A673 (cell line): ENCODE measurements at regions not wholly inside any gene's neighbourhood (a gene's known extent, or its start where the extent isn't known, plus 50 kb on each side); places are given as distances from the start of the nearest gene placed in this dataset.

Source experiments
- EZH2 ChIP-seq: fragments of 200-600 bp; sonication (generic); IDR thresholded peaks from 2 replicates; pipeline ENCODE4 v1.6.1; 2017; ENCODE audit warnings: borderline replicate concordance, low read depth, mild to moderate bottlenecking, mixed read lengths, antibody characterized with exemption, low read length; ENCODE audit not compliant: poor library complexity, severe bottlenecking
- TF ChIP-seq, protein P1 (sequence below): fragments of 300-800, 200-600 bp; sonication (generic); conservative IDR thresholded peaks from 2 replicates; pipeline ENCODE4 v1.5.1; 2017; ENCODE audit warnings: low read depth, mild to moderate bottlenecking, antibody characterized with exemption, low read length, moderate library complexity, mixed read lengths

DNA sequence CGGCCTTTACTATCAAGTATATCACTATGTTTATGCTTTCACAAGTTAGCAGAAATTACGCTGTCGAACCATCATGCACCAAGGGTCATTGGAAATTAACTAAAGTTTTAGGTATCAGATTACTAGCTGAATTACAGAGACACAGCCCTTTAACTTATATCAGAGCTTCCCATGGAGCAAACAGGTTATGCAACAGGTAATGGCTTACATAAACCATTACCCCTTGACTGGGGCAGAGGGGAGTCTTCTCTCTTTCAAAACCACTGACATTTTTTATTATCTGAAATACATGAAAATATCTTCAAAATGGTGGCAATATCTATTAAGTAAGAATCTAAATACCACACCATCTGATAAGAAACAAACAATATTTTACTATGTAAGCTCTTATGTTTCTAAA lies 1692.9 kb upstream of the SLC10A2 start:
- TF ChIP-seq, protein P1, sequence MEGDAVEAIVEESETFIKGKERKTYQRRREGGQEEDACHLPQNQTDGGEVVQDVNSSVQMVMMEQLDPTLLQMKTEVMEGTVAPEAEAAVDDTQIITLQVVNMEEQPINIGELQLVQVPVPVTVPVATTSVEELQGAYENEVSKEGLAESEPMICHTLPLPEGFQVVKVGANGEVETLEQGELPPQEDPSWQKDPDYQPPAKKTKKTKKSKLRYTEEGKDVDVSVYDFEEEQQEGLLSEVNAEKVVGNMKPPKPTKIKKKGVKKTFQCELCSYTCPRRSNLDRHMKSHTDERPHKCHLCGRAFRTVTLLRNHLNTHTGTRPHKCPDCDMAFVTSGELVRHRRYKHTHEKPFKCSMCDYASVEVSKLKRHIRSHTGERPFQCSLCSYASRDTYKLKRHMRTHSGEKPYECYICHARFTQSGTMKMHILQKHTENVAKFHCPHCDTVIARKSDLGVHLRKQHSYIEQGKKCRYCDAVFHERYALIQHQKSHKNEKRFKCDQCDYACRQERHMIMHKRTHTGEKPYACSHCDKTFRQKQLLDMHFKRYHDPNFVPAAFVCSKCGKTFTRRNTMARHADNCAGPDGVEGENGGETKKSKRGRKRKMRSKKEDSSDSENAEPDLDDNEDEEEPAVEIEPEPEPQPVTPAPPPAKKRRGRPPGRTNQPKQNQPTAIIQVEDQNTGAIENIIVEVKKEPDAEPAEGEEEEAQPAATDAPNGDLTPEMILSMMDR: no peak
- no peak for TF ChIP-seq EZH2
